ENCODE measurements at regions not wholly inside any gene's neighbourhood (a gene's known extent, or its start where the extent isn't known, plus 50 kb on each side); places are given as distances from the start of the nearest gene placed in this dataset.

DNA sequence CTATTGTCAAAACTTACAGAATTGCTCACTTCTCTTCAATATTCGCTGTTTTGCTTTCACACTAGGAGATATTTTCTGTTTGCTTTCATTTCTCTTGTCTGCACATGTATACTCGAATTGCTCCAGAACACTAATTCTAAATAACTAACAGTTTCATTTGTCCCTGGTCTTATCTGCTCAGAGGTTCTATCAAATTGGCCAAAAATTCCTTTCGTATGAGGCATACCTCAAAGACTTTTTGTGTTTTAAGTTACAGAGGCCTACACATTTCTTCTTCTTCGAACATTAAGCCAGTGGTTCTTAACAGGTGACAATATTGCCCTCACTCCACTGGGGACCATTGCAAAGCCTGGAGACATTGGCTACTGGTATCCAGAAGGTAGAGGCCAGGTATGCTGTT is 1314.6 kb downstream of the EFNB2 start:
- in situ Hi-C loops (cut with HindIII; ENCODE audit: low sequenced_read_pairs): no loop called here

DNA sequence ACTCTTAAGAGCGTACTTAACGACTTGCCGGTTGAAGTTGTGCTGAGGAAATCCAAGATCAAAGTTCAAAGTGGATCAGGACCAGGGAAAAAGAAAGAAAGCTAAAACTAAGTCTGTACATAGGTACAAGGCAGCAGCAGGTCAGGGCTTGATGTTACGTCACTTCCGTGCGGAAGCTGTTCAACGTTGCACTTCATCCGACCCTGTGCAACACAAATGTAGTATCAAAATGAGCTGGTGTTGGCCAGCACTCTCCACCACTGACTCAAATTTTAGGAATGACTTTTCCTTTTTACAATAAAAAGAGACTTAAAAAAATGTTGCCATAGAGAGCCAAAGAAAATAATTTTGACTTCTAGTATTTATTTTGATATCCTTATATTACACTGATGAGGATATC is 1315.4 kb downstream of the EFNB2 start:
- in situ Hi-C loops (cut with HindIII; ENCODE audit: low sequenced_read_pairs): no loop called here

DNA sequence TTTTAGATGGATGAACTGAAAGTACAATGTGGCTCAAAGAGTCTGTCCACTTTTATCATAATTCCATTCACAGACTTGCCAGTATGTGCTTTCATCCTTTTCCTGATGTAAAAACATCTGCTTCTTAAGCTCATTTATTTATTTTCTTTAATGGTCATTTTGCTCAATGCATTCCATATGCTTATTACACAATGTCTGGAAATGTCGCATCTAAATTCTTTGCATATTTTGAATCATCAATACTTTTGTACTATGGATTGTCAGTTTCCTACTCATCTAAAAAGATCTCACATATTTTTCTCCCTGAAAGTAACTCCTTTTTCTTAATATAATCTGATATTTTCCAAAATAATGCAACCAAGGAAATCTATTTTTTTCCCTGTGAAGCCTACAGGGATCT is 1315.8 kb downstream of the EFNB2 start:
- in situ Hi-C loops (cut with HindIII; ENCODE audit: low sequenced_read_pairs): no loop called here

DNA sequence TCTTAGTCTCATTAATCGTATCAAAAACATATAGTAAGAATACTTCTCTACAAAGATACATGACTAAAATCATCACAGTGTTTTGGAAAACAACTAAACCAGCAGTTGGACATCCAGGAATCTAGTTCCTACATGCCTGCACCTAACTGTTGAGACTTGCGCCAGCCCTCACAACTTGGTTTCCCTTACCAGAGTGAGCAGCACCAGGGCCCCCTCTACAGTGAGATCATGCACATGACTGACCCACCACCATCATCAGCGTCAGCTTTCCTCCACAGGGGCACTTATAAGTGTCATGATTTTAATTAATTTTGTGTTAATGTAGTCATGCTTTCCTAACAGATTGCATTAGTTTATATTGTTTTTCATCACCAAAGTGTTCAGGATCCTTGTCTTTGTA is 1322.0 kb downstream of the EFNB2 start:
- in situ Hi-C loops (cut with HindIII; ENCODE audit: low sequenced_read_pairs): no loop called here

DNA sequence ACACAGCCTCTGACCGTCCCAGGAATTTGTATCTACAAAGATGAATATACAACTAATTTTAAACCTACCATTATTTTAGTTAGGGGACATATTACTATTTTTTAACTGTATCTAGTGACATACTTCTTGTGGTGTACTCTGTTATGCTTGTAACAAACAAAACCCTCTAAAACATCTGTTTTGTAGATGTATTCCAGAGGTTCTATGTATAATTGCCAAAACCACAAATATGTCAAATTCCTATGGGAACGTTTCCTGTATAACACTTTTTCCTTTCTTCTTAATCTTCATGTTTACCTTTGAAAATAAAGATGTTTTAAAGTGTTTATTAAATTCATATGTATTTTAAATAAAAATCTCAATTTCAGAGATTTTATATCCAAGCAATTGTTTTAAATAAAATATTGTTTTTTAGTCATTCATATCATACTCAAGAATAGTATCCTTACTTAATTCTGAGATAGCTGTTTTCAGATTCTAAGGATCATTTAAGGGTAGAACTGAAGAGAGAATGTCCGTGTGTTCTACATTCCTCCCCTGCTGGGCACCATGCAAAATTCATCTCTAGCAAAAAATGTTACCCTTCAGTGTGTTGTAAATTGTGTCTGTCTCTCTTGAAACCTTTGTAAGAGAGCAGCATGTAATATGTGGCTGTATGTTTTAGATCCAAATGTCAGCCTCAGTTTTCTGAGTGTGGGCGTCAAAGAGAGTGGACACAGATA is 1327.7 kb downstream of the EFNB2 start:
- in situ Hi-C loops (cut with HindIII; ENCODE audit: low sequenced_read_pairs): no loop called here

DNA sequence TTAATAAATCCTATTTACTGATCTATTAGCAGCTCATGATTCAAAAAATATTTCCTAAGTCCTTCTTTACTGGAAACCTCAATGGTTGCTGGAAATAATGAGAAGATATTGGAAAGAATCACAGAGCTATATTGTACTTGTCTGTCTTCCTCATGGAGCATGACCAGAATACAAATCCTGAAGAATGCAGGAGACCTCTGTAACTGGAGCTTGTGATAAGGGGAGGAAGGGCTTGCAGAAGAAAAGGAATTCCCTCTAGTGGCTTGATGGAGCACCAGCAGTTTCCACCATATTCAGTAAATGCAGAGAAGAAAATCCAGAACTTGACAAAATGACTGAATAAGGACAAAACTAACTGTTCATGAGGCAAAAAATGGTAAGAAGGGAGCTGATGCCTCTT is 1333.1 kb downstream of the EFNB2 start:
- in situ Hi-C loops (cut with HindIII; ENCODE audit: low sequenced_read_pairs): no loop called here

DNA sequence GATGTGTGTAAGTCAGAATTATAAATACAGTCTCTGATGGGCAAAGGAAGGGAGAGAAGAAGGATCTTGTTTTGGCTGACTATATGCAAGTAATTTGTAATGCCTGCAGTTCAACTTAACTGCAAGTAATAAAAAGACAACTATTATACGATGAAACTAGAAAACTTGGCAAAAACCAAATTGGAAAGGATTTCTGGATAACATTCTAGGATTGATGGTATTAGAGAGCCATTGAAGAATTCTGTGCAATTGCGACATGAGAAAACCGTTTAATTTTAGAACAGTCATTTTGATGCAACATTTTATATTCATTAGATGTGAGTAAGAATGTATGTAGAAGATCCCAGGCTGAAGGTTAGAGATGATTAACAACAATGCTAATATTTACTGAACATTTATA is 1334.1 kb downstream of the EFNB2 start:
- in situ Hi-C loops (cut with HindIII; ENCODE audit: low sequenced_read_pairs): no loop called here

DNA sequence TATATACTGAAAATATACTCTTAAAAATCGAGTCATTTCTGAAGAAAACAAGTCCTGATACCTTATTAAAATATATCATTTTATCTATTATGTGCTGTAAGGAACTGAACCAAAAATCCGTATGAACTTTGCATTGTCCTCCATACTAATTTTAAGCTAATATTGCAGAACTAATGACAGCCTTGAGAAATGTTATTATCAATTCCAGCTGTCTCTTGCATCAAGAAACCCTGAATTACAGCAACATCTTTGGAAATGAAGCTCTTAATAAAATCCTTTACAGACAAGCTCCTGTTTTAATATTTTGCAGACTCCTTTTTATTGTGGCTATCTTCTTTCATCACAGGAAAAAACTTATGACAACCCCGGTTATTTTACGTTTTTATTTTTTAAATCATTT is 1335.3 kb downstream of the EFNB2 start:
- in situ Hi-C loops (cut with HindIII; ENCODE audit: low sequenced_read_pairs): no loop called here

DNA sequence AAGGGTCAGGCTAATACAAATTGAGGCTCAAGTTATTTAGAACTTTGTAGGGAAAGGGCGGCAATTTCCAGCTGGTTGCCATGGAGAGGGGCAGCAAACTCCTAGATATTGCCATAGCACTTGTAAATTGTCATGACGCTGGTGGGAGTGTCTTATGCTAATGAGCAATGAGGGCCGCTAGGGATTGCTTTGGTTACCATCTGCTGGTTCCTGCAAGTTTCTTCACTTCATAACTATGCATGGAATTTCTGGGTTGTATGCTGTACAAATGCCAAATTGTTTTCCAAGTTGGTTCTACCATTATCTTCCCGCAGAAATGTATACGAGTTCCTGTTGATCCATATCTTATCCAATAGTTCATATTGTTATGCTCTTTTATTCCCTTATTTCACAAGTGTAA is 1339.4 kb downstream of the EFNB2 start:
- in situ Hi-C loops (cut with HindIII; ENCODE audit: low sequenced_read_pairs): no loop called here

DNA sequence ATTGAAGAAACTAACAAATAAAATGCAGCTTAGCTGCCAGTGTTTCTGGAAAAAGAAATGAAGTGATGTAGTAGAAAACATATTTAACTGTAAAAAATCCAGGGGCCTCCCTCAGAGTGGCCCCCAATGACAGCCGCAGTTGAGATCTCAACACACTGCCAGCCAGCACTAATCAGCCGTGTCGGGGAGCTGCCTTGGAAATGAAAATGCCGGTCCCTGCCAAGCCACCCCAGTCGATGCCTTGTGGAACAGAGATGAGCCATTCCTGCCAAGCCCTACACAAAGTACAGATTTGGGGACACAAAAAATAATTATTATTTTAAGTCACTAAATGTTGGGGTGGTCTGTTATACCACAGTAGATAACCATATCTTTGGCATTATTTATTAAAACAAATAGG is 1342.4 kb downstream of the EFNB2 start:
- in situ Hi-C loops (cut with HindIII; ENCODE audit: low sequenced_read_pairs): no loop called here

DNA sequence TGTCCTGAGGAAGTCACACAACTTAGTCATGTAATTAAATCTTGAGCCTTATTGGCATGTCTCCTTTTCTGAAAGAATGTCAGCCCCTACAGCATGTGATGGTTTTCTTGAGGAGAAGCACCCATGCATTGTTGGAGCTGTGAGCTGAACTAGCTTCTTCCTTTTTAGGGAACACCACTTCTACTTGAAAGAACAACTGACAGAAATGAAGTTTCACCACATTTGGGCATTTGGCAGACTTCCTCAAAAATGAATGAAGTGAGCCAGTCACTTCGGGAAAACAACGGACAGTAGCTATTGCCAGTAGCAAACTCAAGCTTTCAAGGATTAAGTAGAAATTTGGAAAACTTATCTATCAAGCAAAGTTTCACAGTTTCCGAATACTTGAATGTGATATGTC is 1351.3 kb downstream of the EFNB2 start:
- in situ Hi-C loops (cut with HindIII; ENCODE audit: low sequenced_read_pairs): no loop called here

DNA sequence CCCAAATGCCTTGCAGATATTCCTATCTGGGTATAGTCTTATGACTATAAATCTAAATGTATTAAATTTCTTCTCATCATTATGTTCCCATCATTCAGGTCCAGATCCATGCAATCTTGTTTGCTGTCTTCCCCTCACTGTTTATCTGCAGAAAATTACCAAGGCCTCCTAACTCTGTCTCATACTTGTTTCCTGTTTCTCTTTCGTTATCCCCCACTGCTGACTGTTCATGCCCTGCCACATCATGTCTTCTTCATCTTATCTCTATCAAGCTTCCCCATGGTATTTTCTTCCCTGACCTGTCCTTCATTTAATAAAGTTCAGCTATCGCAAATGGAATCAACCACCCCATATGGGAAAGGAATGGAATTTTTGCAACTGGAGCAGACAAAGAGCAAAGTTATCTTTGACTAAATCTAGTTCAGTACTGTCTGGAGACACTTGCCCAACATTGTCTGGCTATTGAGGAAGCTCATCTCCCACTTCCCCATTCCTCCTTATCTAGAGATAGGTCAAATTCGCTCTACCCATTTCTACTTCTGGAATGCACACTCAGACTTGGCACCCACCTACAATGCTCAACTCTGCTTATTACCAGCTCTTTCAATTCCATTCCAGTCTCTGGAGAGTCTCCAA is 1358.1 kb downstream of the EFNB2 start:
- in situ Hi-C loops (cut with HindIII; ENCODE audit: low sequenced_read_pairs): no loop called here

DNA sequence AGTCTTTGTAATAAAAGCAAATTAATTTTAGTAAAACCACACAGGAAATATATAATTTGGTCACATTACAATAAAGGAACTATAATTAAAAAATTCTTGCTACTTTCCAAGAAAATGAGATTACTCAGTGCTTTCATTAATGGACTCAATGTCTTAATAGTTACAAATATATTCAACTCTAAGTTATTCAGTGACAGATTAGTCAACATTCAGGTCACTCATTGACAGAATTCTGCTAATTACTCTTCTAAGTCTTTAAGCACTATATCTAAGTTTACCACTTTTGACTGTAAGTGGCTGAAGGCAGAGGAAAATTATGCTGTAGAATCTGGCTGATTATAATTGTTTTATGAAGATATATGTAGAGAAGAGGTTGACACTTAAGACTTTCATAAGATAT is 1365.0 kb downstream of the EFNB2 start:
- in situ Hi-C loops (cut with HindIII; ENCODE audit: low sequenced_read_pairs): no loop called here

DNA sequence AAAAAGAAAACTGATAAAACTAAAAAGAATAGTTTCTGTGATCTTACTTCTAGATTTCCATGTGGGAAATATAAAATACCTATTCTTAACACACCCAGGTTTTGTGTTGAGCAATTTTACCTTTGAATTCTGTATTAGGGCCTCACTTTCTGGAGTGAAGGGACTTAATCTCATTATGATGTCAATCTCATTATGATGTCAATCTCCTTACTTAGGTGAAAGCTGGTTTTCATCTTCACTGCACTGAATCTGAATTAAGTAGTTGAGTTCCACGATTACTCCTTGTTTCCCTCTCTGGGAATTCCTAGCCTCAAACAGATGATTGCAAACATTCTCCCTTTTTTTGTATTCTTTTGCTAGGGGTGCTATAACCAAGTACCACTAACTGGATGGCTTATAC is 1367.2 kb downstream of the EFNB2 start:
- in situ Hi-C loops (cut with HindIII; ENCODE audit: low sequenced_read_pairs): no loop called here

DNA sequence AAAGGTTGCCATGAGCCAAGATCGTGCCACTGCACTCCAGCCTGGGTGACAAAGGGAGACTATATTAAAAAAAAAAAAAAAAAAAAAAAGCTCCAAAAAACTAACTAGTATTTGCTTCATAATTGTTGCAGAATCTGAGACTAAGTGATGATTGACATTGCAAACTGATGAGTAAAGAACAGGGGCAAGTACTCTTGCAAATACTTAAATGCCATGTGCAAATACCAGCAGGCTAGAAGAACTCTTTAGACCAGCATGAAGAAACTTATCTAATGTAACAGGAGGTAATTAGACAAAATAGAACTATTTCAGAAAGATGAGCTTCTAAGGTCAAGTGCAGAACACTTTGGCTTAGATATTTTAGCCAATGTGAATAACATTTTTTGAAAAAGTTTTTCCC is 1368.1 kb downstream of the EFNB2 start:
- in situ Hi-C loops (cut with HindIII; ENCODE audit: low sequenced_read_pairs): no loop called here

DNA sequence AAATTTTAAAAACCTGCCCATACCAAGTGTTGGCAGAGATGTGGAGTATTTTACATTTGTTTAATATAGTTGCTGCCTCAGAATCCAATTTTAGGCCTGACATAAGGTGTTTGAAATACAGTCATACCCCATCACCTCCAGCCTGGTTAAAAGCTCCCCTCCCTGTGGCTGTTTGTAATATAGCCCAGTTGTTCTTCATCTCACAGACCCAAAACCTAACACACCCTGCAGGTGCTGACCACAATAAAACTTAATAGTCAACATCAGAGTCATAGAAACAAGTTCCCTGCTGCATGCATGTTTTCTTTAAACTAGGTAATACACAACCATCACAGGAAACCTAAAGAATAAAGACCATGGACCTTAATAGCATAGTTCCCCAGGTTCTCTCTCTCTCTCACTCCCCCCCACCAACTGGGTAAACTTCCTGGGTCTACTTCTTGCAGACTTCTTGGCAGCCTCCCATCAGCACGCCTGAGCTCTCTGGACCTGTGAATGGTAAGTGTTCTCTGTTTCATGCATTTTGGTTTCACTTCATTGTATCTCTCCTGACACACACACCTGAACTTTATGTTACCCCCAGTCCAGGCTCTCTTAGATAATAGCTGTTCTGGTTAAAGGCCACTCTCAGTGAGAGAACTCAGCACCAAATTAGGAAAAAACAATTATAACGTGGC is 1369.9 kb downstream of the EFNB2 start:
- in situ Hi-C loops (cut with HindIII; ENCODE audit: low sequenced_read_pairs): no loop called here

DNA sequence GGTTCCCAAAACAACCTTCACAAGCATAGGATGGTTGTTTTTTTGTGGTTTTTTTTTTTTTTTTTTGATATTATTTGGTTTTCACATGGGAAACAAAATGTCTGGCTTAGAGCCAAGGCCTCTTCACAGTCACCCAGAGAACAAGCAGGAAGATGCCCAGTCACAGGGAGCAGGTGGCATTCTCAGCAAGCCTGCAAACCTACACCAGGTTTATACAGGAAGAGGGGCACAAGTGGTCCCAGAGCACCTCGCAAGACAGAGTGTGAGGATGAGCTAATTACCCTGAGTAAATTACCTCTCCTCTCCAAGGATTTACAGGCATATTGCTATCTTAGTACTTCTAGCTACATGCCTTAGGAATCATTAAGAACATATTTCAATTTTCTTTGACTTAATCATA is 1375.6 kb downstream of the EFNB2 start:
- in situ Hi-C loops (cut with HindIII; ENCODE audit: low sequenced_read_pairs): no loop called here

DNA sequence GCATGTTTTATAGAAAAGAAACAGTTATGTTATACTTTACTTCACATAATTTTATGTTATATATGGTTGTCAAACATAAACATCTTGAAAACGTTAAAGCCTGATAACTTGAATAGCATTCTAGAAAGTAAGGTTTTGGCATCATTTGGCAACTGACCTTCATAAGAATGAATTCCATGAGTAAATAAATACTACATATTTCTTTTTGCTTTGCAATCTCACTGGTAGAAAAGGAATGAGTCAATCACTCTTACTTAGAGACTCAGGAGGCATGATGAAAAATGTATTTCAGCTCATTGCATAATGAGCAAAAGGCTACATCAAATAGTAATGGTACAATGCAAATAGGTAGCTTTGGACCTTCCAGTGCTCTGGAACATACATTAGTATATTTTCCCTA is 1381.9 kb downstream of the EFNB2 start:
- in situ Hi-C loops (cut with HindIII; ENCODE audit: low sequenced_read_pairs): no loop called here

DNA sequence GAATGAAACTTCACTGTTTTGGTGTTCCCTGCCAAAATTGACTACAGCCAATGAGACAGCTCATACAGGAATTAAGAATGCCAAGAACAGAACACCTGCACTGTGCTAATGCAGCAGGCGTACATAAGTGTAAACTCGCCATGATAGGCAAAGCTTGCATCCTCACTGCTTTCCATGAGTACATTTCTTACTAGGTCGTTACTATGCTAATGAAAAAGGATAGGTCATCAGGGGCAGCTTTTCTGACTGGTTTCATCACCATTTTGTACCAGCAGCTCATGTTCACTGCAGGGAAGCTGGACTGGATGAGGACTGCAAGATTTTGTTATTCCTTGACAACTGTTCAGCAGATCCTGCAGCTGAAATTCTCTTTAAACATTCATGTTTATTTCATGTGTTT is 1383.8 kb downstream of the EFNB2 start:
- in situ Hi-C loops (cut with HindIII; ENCODE audit: low sequenced_read_pairs): no loop called here

DNA sequence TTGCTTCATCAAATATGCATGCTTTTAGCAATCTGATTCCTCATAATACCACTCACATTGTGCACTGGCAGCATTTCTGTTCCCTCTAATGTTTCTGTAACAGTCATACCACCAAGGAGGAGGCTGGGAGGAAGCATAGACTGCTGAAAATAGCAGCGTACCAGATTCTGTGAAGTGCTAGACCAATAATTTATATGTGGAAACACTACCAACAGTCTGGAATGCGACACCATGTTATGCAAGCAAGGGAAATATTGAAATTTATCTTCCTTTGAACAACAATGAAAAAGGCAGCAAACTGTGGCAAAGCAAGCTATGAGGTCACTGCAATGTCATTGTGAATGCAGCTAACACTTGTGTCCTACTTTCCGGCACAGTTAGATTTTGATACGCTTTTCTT is 1388.0 kb downstream of the EFNB2 start:
- in situ Hi-C loops (cut with HindIII; ENCODE audit: low sequenced_read_pairs): no loop called here

DNA sequence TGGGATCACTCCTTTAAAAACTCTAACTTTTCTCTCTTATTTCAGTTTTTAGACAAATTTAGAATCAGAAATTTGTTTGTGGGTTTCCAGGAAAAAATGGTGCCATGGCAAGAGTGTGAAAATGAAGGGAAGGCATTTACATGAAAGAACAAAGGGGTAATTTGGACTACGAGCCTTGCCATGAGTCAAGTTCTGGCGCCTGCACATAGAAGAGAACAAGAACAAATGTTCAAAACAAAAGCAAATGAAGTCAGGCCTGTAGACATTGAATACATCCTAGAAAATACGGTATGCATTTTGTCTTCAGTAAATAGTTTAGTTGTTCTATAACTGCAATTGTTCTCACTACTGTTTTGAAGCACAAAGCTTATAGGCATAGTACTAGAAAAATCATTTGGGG is 1390.5 kb downstream of the EFNB2 start:
- in situ Hi-C loops (cut with HindIII; ENCODE audit: low sequenced_read_pairs): no loop called here

DNA sequence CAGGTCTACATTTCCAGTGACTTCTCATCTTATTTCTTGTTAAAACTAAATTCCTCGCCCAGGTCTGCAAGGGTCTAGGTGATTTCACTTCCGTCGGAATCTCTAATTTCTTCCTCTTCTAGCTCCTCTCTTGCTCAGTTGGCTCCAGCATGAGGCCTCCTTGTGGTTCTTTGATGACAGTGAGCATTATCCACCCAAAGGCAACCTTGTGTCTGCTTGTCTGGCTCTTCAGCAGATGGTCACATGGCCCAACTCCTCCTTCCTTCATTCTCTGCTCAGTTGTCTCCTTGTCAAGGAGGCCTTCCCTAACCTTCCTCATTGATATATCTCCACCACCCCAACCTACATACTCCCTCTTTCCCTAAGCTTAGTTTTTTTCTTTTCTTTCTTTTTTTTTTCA is 1391.4 kb downstream of the EFNB2 start:
- in situ Hi-C loops (cut with HindIII; ENCODE audit: low sequenced_read_pairs): no loop called here

Measured in DLD1 (cell line).